HG03103 (cell line): ENCODE measurements at regions not wholly inside any gene's neighbourhood (a gene's known extent, or its start where the extent isn't known, plus 50 kb on each side); places are given as distances from the start of the nearest gene placed in this dataset.

Experiments
- ATAC-seq: cut with Tn5 transposase; IDR thresholded peaks from one replicate; pipeline ENCODE4 v1.9.1; 2021; ENCODE audit warnings: low read depth; ENCODE audit not compliant: unreplicated experiment

- no peak for ATAC-seq
Observed at GRCh38 chr12:5374713-5375112, 57.2 kb upstream of the NTF3 start.

GRCh38 chr12:5375547-5376295 is 56.2 kb upstream of the NTF3 start:
- ATAC-seq: no peak

GRCh38 chr12:5376591-5377207 is 55.2 kb upstream of the NTF3 start:
- ATAC-seq: no peak

GRCh38 chr12:5377997-5378592 is 53.8 kb upstream of the NTF3 start:
- ATAC-seq: no peak

GRCh38 chr12:5379749-5380496 is 52.0 kb upstream of the NTF3 start:
- ATAC-seq: peak; percentile 86
